Esophagus squamous epithelium (tissue), 5 donors: ENCODE measurements at regions not wholly inside any gene's neighbourhood (a gene's known extent, or its start where the extent isn't known, plus 50 kb on each side); places are given as distances from the start of the nearest gene placed in this dataset.

Source experiments
- DNase-seq: peaks from one replicate; lab custom pipeline; 2025; lab: John Stamatoyannopoulos, UW
- H3K27ac ChIP-seq, 4 donors: fragments of 200-600 bp; sonication (generic); one replicate each; pipeline ENCODE4 v1.5.1; 2016 to 2019; ENCODE audit warnings: mild to moderate bottlenecking in 1 of 4
- H3K27me3 ChIP-seq, 4 donors: fragments of 200-600 bp; sonication (generic); 1 replicate in 3 of 4; 2 replicates in 1 of 4; pipeline versions ENCODE4 v1.5.1 to v1.6.0; 2017 to 2021; ENCODE audit warnings: antibody characterized with exemption in 1 of 4
- H3K36me3 ChIP-seq, 3 donors: fragments of 200-600 bp; sonication (generic); one replicate each; pipeline ENCODE4 v1.5.1; 2016 to 2019
- H3K4me1 ChIP-seq, 3 donors: fragments of 200-600 bp; sonication (generic); one replicate each; pipeline ENCODE4 v1.5.1; 2017 to 2019
- H3K4me3 ChIP-seq, 4 donors: fragments of 200-600 bp; sonication (generic); 1 replicate in 3 of 4; 2 replicates in 1 of 4; pipeline ENCODE4 v1.5.1; 2016 to 2019; ENCODE audit warnings: mild to moderate bottlenecking in 2 of 4, moderate library complexity in 1 of 4
- H3K9me3 ChIP-seq, 3 donors: fragments of 200-600 bp; sonication (generic); one replicate each; pipeline ENCODE4 v1.5.1; 2016 to 2019
- CTCF ChIP-seq, 6 experiments: fragments of 450-650 bp in 4 of 6; fragments of 200-600 bp in 2 of 6; sonication (generic) in 2 of 6; IDR thresholded peaks; one replicate each; pipeline ENCODE4 v1.5.1; 2016 to 2019; ENCODE audit warnings: antibody characterized with exemption in 6 of 6, mild to moderate bottlenecking in 4 of 6, moderate library complexity in 4 of 6
- POLR2A ChIP-seq, 4 donors: fragments of 450-650 bp; IDR thresholded peaks; one replicate each; pipeline ENCODE4 v1.6.1; 2017; ENCODE audit warnings: antibody characterized with exemption in 4 of 4, mild to moderate bottlenecking in 4 of 4, moderate library complexity in 3 of 4
- WGBS, 2 donors: methylation state at CpG; one replicate each; pipeline ENCODE4 v1.1.5; 2018; 5-methylcytosine and 5-hydroxymethylcytosine counted together
- intact Hi-C: fragments of 100-400 bp; cut with DNase I; formaldehyde crosslinking; loops from one replicate; pipeline ENCODE4 v1.15.0; 2022
- donor health status: DM: yes; HTN: yes; CAD: no.

DNA sequence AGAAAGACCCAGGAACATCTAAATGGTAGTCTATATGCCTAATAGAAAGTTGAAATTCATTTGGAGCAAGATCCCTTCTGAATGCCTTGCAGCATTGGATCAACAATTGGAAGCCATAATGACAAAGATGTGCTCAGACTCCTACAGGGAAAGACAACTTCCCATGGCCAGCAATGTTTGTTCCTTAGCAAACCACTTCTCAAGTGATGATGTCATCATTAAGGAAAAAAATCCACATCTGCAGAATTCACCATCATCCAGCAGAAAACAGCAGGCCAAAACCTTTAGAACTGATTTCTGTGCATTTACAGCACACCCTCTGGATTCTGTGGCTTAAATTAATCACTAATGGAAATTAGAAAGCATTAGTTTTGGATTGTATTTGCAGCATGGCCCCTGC, 82.4 kb upstream of the ZIC3 start:
- Histone ChIP-seq H3K4me1 (no peaks in the 10 kb centered on the region), H3K9me3 (no peaks in the 10 kb centered on the region), H3K27ac (no peak overlapping the region), H3K27me3 (no peaks in the 10 kb centered on the region), H3K36me3 (no peaks in the 10 kb centered on the region), H3K4me3 (no peak overlapping the region)
- intact Hi-C loops, result no loop called here
- TF ChIP-seq CTCF (IDR thresholded peaks at IDR 0.05), result no peak
- TF ChIP-seq POLR2A (IDR thresholded peaks at IDR 0.05), result no peak
- no peak for DNase-seq

- no peaks in the 10 kb centered on the region for H3K9me3 ChIP-seq
- H3K27ac ChIP-seq, result no peak overlapping the region
- TF ChIP-seq CTCF (IDR thresholded peaks at IDR 0.05) (no peak), POLR2A (IDR thresholded peaks at IDR 0.05) (no peak)
- no peak for DNase-seq
- no peak overlapping the region for H3K4me3 ChIP-seq
- intact Hi-C loops, result no loop called here
- WGBS, 2 donors, result 33 to 37% methylated on average over 2 of the region's 2 CpGs
- H3K27me3 ChIP-seq, result no peaks in the 10 kb centered on the region
- no peaks in the 10 kb centered on the region for H3K36me3 ChIP-seq
- H3K4me1 ChIP-seq, result no peaks in the 10 kb centered on the region
These were observed 83.8 kb upstream of the ZIC3 start for GRCh38 chrX:137482136-137482535.

GRCh38 chrX:137479386-137479785, 86.5 kb upstream of the ZIC3 start:
- DNase-seq, result no peak
- 0 to 12% methylated on average over 1 to 2 of the region's 2 CpGs for WGBS, 2 donors
- Histone ChIP-seq H3K27me3 (no peaks in the 10 kb centered on the region), H3K36me3 (no peaks in the 10 kb centered on the region), H3K9me3 (no peaks in the 10 kb centered on the region), H3K27ac (no peak overlapping the region), H3K4me1 (no peaks in the 10 kb centered on the region), H3K4me3 (no peak overlapping the region)
- intact Hi-C loops, result no loop called here
- TF ChIP-seq POLR2A (IDR thresholded peaks at IDR 0.05) (no peak), CTCF (IDR thresholded peaks at IDR 0.05) (no peak)

- 78% methylated on average over 22 of the region's 24 CpGs; no CpG with 5 or more reads in 1 of the 2 donors for WGBS, 2 donors
- Histone ChIP-seq H3K9me3 (peaks cover 0 to 3% (median 0%) of the 10 kb centered on the region in 3 donors), H3K27me3 (no peaks in the 10 kb centered on the region), H3K36me3 (no peaks in the 10 kb centered on the region), H3K4me3 (no peak overlapping the region), H3K27ac (no peak overlapping the region), H3K4me1 (no peaks in the 10 kb centered on the region)
- DNase-seq, result no peak
- TF ChIP-seq CTCF (IDR thresholded peaks at IDR 0.05) (no peak), POLR2A (IDR thresholded peaks at IDR 0.05) (no peak)
- intact Hi-C loops, result no loop called here
These were observed 124.2 kb upstream of the ZIC3 start for GRCh38 chrX:137441711-137442110.

GRCh38 chrX:137432609-137433008, 133.3 kb upstream of the ZIC3 start:
- TF ChIP-seq POLR2A (IDR thresholded peaks at IDR 0.05), result no peak
- no peak for TF ChIP-seq CTCF (IDR thresholded peaks at IDR 0.05)
- intact Hi-C loops, result no loop called here
- WGBS, 2 donors, result 0% methylated on average over 1 of the region's 1 CpG; no CpG with 5 or more reads in 1 of the 2 donors
- Histone ChIP-seq H3K4me3 (no peak overlapping the region), H3K9me3 (peaks cover 0 to 9% (median 0%) of the 10 kb centered on the region in 3 donors), H3K27ac (no peak overlapping the region), H3K27me3 (peaks cover under 1 to 42% (median 15%) of the 10 kb centered on the region in 4 donors), H3K4me1 (peaks cover 0 to 17% (median 5%) of the 10 kb centered on the region in 3 donors), H3K36me3 (no peaks in the 10 kb centered on the region)
- no peak for DNase-seq
